Memory B cell (primary cell): ENCODE measurements at regions not wholly inside any gene's neighbourhood (a gene's known extent, or its start where the extent isn't known, plus 50 kb on each side); places are given as distances from the start of the nearest gene placed in this dataset.
"Not testable (repeated sequence)": the region's sequence is repeated elsewhere in the genome, so short reads cannot be mapped to it uniquely, and the experiment has no call there.

Experiments
- ATAC-seq: fragments of 150-1000 bp; cut with Tn5 transposase; 2 replicates; pipeline ENCODE4 v1.10.0; 2021; ENCODE audit warnings: low read depth, mild to moderate bottlenecking, moderate library complexity
- DNase-seq, 2 donors: peaks; one replicate each; pipeline ENCODE4 v3.0.0; 2022; ENCODE audit warnings: low spot score in 2 of 2
- H3K27ac Mint-ChIP-seq: one replicate; pipeline ENCODE4 v1.8.0; 2022; ENCODE audit warnings: mild to moderate bottlenecking, moderate library complexity, mixed read lengths
- H3K27me3 Mint-ChIP-seq: one replicate; pipeline ENCODE4 v1.8.0; 2022; ENCODE audit warnings: mixed read lengths
- H3K36me3 Mint-ChIP-seq: one replicate; pipeline ENCODE4 v1.8.0; 2022; ENCODE audit warnings: mild to moderate bottlenecking, mixed read lengths
- H3K4me1 Mint-ChIP-seq: one replicate; pipeline ENCODE4 v1.8.0; 2022; ENCODE audit warnings: mixed read lengths
- H3K4me3 Mint-ChIP-seq: one replicate; pipeline ENCODE4 v1.8.0; 2022; ENCODE audit warnings: mild to moderate bottlenecking, moderate library complexity, mixed read lengths
- H3K9me3 Mint-ChIP-seq: one replicate; pipeline ENCODE4 v1.8.0; 2022; ENCODE audit warnings: mixed read lengths

DNA sequence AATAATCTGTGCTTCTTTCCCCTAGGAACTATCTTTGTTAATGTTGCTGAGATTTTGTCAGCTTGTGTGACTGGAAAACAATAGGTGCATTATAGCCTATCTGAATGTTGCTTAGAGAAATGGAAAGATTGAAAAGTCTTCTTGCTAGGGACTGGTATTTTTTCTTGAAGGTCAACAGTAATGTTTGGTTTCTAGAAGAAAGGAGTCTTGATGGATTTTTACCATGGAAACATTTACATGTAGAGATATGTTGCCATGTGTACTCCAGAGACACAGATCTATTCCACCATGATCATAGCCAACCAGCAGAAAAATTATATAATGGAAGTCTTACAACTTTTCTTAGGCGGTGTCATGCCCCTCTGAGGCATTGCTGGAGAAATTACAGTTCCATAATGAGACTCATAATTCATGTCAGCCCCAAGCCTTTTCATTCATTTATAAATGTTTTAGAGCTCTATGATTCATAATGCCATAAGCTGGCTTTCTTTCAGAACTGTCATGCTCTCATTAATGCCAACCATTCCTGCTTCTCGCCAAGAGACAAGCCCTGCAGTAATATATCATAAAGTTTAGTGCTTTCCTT lies 175.1 kb upstream of the PTPRZ1 start:
- Mint-ChIP-seq H3K27me3 (no peaks in the 10 kb centered on the region), H3K4me1 (no peaks in the 10 kb centered on the region), H3K27ac (no peak overlapping the region), H3K36me3 (no peaks in the 10 kb centered on the region), H3K9me3 (no peaks in the 10 kb centered on the region), H3K4me3 (no peak overlapping the region)
- DNase-seq: no peak
- ATAC-seq: no peak

DNA sequence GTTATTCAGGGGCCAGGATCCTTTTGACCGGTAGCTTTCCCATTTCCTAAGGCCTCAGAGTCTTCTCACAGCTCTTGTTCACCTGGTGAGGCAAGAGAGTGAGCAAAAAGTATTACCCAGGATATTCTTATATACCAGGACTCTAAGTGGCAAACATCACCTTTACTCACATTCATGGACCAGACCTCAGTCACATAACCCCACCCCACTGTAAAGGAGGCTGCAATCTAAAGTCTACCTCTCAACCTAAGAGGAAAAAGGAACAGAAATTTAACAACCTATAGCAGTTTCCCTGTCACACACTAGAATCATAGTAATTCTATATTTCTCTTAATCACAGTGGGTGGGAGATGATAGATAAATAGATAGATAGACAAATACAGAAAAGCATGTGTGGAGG lies 176.0 kb upstream of the PTPRZ1 start:
- no peaks in the 10 kb centered on the region for H3K27me3 Mint-ChIP-seq
- no peaks in the 10 kb centered on the region for H3K36me3 Mint-ChIP-seq
- H3K27ac Mint-ChIP-seq: no peak overlapping the region
- no peak for ATAC-seq
- no peak overlapping the region for H3K4me3 Mint-ChIP-seq
- H3K9me3 Mint-ChIP-seq: no peaks in the 10 kb centered on the region
- no peak for DNase-seq
- H3K4me1 Mint-ChIP-seq: no peaks in the 10 kb centered on the region

DNA sequence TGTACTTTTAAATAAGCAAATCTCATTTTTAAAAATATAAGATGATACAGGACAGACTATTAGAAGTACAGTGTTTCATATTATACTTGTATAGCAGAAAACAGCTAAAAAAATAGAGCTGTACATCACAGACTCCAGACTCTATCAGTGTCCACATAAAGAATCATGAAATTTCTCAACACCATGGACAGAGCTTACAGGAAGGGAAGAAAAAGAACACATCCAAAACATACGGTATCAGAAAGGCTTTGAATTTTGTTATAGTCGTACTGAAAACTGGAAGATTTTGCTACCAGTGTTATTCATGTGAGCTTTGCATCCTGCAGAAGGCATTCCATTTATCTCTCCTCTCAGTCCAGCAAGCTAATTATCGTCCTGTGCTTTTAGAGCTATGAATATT lies 183.2 kb upstream of the PTPRZ1 start:
- H3K4me1 Mint-ChIP-seq: no peaks in the 10 kb centered on the region
- H3K4me3 Mint-ChIP-seq: no peak overlapping the region
- H3K9me3 Mint-ChIP-seq: peaks cover 4% of the 10 kb centered on the region
- no peaks in the 10 kb centered on the region for H3K36me3 Mint-ChIP-seq
- H3K27me3 Mint-ChIP-seq: no peaks in the 10 kb centered on the region
- DNase-seq (no peak), ATAC-seq (no peak)
- no peak overlapping the region for H3K27ac Mint-ChIP-seq

DNA sequence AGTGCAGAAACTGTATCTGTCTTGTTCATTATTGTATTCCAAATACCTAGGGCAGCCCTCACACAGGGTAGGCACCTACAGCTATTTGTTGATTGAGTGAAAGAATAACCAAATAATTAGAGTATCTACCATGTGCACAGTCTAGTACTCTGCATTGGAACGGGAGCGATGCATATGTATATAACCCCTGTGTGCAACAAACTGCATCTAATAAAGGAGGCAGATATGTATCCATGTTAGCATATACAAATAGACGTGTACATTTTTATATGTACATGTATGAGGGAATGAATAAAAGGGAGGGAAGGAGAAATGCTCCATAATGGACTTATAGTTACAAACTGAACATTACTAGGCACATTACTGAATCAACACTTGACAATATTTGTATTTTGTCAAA lies 191.3 kb upstream of the PTPRZ1 start:
- H3K4me1 Mint-ChIP-seq: no peaks in the 10 kb centered on the region
- H3K27ac Mint-ChIP-seq: no peak overlapping the region
- H3K36me3 Mint-ChIP-seq: no peaks in the 10 kb centered on the region
- no peak overlapping the region for H3K4me3 Mint-ChIP-seq
- DNase-seq (no peak), ATAC-seq (no peak)
- H3K27me3 Mint-ChIP-seq: peaks cover 2% of the 10 kb centered on the region
- H3K9me3 Mint-ChIP-seq: no peaks in the 10 kb centered on the region

- no peak overlapping the region for H3K27ac Mint-ChIP-seq
- H3K4me3 Mint-ChIP-seq: no peak overlapping the region
- DNase-seq (no peak), ATAC-seq (no peak)
- H3K36me3 Mint-ChIP-seq: no peaks in the 10 kb centered on the region
- H3K27me3 Mint-ChIP-seq: peaks cover 4% of the 10 kb centered on the region
- H3K9me3 Mint-ChIP-seq: peaks cover 2% of the 10 kb centered on the region
- H3K4me1 Mint-ChIP-seq: no peaks in the 10 kb centered on the region
These were observed 196.8 kb upstream of the PTPRZ1 start for GRCh38 chr7:121676168-121676567.

GRCh38 chr7:121674455-121674854 lies 198.5 kb upstream of the PTPRZ1 start:
- not testable (repeated sequence) for ATAC-seq, H3K9me3 Mint-ChIP-seq, H3K27ac Mint-ChIP-seq, H3K27me3 Mint-ChIP-seq, DNase-seq, H3K4me3 Mint-ChIP-seq, H3K4me1 Mint-ChIP-seq, H3K36me3 Mint-ChIP-seq

DNA sequence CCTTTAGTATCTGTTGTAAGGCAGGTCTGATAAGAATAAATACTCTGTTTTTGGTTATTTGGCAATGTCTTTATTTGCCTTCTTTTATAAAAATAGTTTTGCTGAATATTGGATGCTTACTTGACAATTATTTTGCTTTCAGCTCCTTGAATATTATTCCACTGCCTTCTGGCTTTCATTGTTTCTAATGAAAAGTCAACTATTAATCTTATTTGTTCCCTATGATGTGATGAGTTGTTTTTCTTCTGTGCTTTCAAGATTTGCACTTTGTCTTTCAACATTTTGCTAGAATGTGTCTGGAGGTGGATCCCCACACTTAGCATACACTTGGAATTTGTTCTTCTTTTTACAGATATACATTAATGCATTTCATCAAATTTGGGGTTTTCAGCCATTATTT lies 203.8 kb upstream of the PTPRZ1 start:
- H3K27me3 Mint-ChIP-seq: no peaks in the 10 kb centered on the region
- no peak overlapping the region for H3K4me3 Mint-ChIP-seq
- H3K4me1 Mint-ChIP-seq: no peaks in the 10 kb centered on the region
- DNase-seq (no peak), ATAC-seq (no peak)
- no peaks in the 10 kb centered on the region for H3K36me3 Mint-ChIP-seq
- H3K9me3 Mint-ChIP-seq: peaks cover 4% of the 10 kb centered on the region
- H3K27ac Mint-ChIP-seq: no peak overlapping the region

DNA sequence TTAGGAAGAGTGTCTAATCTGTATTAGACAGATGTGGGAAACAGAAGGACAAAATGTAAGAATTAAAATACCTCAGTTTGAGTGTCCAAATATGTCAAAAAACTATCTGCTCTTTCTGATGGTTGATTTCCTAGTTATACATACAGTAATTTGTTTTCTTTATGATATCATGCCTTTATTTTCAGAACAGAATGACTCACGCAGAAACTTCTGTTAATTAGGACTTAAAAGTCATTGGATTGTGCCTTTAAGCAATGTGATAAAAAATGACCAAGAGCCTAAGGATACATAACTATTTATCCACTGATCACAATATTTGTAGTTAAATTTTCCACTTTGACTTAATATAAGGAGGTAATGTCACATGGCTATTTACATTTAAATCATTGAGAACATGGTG lies 206.7 kb upstream of the PTPRZ1 start:
- H3K36me3 Mint-ChIP-seq: no peaks in the 10 kb centered on the region
- H3K27me3 Mint-ChIP-seq: no peaks in the 10 kb centered on the region
- no peaks in the 10 kb centered on the region for H3K4me1 Mint-ChIP-seq
- DNase-seq (no peak), ATAC-seq (no peak)
- H3K4me3 Mint-ChIP-seq: no peak overlapping the region
- peaks cover 4% of the 10 kb centered on the region for H3K9me3 Mint-ChIP-seq
- no peak overlapping the region for H3K27ac Mint-ChIP-seq

DNA sequence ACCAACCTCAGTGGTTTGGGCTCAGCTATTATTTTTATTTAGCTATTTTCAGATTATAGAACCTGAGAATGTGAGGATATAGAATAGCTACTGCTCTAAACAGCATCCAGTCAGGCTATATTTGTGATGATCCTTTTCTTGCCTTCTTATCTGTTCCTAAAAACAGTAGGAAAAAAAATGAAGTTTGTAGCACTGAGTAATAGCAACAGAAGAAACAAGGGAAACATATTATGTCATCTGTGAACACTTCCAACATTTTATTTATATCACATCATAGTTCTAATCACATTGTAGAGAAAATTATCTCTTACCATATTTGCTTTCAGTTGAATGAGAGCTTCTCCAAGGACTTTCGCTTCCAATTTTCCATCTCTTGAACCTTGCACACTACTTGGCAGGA lies 229.6 kb upstream of the PTPRZ1 start:
- no peak overlapping the region for H3K27ac Mint-ChIP-seq

GRCh38 chr7:121639705-121640104 lies 233.3 kb upstream of the PTPRZ1 start:
- H3K4me1 Mint-ChIP-seq: no peaks in the 10 kb centered on the region
- ATAC-seq: no peak
- DNase-seq: no peak
- no peak overlapping the region for H3K4me3 Mint-ChIP-seq
- no peaks in the 10 kb centered on the region for H3K27me3 Mint-ChIP-seq
- H3K27ac Mint-ChIP-seq: no peak overlapping the region
- peaks cover 2% of the 10 kb centered on the region for H3K9me3 Mint-ChIP-seq
- H3K36me3 Mint-ChIP-seq: no peaks in the 10 kb centered on the region

More for the DNA sequence above, 229.6 kb upstream of the PTPRZ1 start:
- Mint-ChIP-seq H3K9me3 (peaks cover 2% of the 10 kb centered on the region), H3K4me3 (no peak overlapping the region), H3K4me1 (no peaks in the 10 kb centered on the region), H3K27me3 (no peaks in the 10 kb centered on the region), H3K36me3 (no peaks in the 10 kb centered on the region)
- DNase-seq (no peak), ATAC-seq (no peak)

DNA sequence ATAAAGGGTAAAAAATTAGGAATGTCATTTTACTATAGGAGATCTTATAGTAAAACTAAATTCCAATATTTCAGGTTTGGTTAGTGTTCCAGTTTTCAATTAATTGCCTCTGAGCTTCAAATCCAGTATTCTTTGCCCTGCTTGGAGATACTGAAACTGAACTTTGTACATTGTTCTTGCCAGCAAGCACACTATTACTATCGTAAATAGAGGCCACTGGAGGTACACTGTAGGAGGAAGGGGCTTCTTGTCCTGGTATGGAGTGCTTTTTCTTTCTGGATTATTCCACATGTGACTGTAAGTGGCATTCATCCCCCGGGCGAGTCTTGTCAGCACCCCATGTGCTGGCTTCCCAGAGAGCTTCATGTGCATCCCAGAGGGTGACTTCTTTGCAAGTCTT lies 234.7 kb upstream of the PTPRZ1 start:
- DNase-seq (no peak), ATAC-seq (no peak)
- H3K27ac Mint-ChIP-seq: no peak overlapping the region
- H3K27me3 Mint-ChIP-seq: no peaks in the 10 kb centered on the region
- no peaks in the 10 kb centered on the region for H3K4me1 Mint-ChIP-seq
- H3K36me3 Mint-ChIP-seq: no peaks in the 10 kb centered on the region
- no peak overlapping the region for H3K4me3 Mint-ChIP-seq
- H3K9me3 Mint-ChIP-seq: no peaks in the 10 kb centered on the region

DNA sequence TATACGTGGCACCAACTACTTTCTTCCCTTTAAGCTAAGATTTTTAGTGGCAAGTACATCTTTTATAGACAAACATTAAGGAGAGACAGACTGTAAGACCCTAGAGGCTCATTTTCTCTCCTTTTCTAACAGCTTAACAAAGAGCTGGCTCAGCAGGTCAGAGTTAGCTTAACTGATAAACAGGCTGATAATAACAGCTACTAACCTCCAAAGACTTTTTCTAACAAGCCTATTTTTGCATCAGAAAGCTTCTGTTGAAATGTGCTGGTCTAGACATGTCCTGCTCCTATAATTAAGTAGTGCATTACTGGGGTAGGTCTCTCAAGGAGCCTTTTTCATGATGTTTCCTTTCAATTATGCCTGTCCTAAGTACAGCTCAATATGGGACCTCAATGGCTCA lies 238.2 kb upstream of the FAM3C start:
- Mint-ChIP-seq H3K9me3 (no peaks in the 10 kb centered on the region), H3K4me3 (no peak overlapping the region), H3K36me3 (no peaks in the 10 kb centered on the region), H3K4me1 (no peaks in the 10 kb centered on the region), H3K27me3 (no peaks in the 10 kb centered on the region), H3K27ac (no peak overlapping the region)
- DNase-seq (no peak), ATAC-seq (no peak)

GRCh38 chr7:121633186-121633585 lies 237.1 kb upstream of the FAM3C start:
- Mint-ChIP-seq H3K27ac (no peak overlapping the region), H3K27me3 (no peaks in the 10 kb centered on the region), H3K36me3 (no peaks in the 10 kb centered on the region), H3K4me3 (no peak overlapping the region), H3K4me1 (no peaks in the 10 kb centered on the region), H3K9me3 (no peaks in the 10 kb centered on the region)
- ATAC-seq: no peak
- no peak for DNase-seq

GRCh38 chr7:121624958-121625357 lies 228.8 kb upstream of the FAM3C start:
- ATAC-seq: no peak
- no peak for DNase-seq
- Mint-ChIP-seq H3K36me3 (no peaks in the 10 kb centered on the region), H3K9me3 (no peaks in the 10 kb centered on the region), H3K27ac (no peak overlapping the region), H3K4me1 (no peaks in the 10 kb centered on the region), H3K4me3 (no peak overlapping the region), H3K27me3 (no peaks in the 10 kb centered on the region)

GRCh38 chr7:121623130-121623872 lies 227.2 kb upstream of the FAM3C start:
- no peaks in the 10 kb centered on the region for H3K4me1 Mint-ChIP-seq
- H3K27ac Mint-ChIP-seq: no peak overlapping the region
- H3K27me3 Mint-ChIP-seq: no peaks in the 10 kb centered on the region
- no peaks in the 10 kb centered on the region for H3K36me3 Mint-ChIP-seq
- DNase-seq: no peak
- H3K4me3 Mint-ChIP-seq: no peak overlapping the region
- ATAC-seq: no peak
- H3K9me3 Mint-ChIP-seq: no peaks in the 10 kb centered on the region
